H1 (cell line): ENCODE measurements at regions not wholly inside any gene's neighbourhood (a gene's known extent, or its start where the extent isn't known, plus 50 kb on each side); places are given as distances from the start of the nearest gene placed in this dataset.

Experiments used
- BCL11A ChIP-seq, 2 experiments: IDR thresholded peaks; one replicate each; pipeline ENCODE4 v1.6.1; 2011; ENCODE audit warnings: low read depth in 2 of 2, low read length in 2 of 2, mild to moderate bottlenecking in 2 of 2
- BRCA1 ChIP-seq: IDR thresholded peaks from 2 replicates; pipeline ENCODE4 v1.6.1; 2012; ENCODE audit warnings: low read depth, low read length, improper control_type of control experiment
- CHD1 ChIP-seq: IDR thresholded peaks from 2 replicates; pipeline ENCODE4 v1.6.1; 2012; ENCODE audit warnings: low read depth, low read length, improper control_type of control experiment
- KDM4A ChIP-seq: IDR thresholded peaks from one replicate; pipeline ENCODE4 v1.7.1; 2012; ENCODE audit warnings: low read depth, mild to moderate bottlenecking, moderate library complexity, low read length, inconsistent platforms; ENCODE audit not compliant: severe bottlenecking
- NANOG ChIP-seq: IDR thresholded peaks from 2 replicates; pipeline ENCODE4 v1.6.1; 2011; ENCODE audit warnings: low read length, low read depth, mild to moderate bottlenecking, inconsistent platforms; ENCODE audit not compliant: insufficient read depth, poor library complexity, severe bottlenecking
- NRF1 ChIP-seq: IDR thresholded peaks from 2 replicates; pipeline ENCODE4 v1.6.1; 2011; ENCODE audit warnings: mild to moderate bottlenecking, low read depth, low read length, improper control_type of control experiment
- RBBP5 ChIP-seq: IDR thresholded peaks from 2 replicates; pipeline ENCODE4 v1.7.1; 2012; ENCODE audit warnings: low read depth, mild to moderate bottlenecking, inconsistent platforms, low read length, moderate library complexity, borderline replicate concordance

- no peak for TF ChIP-seq NANOG
- TF ChIP-seq NRF1 = no peak
- no peak for TF ChIP-seq CHD1
- TF ChIP-seq RBBP5 = no peak
- no peak for TF ChIP-seq KDM4A
- no peak for TF ChIP-seq BRCA1
- no peak for TF ChIP-seq BCL11A (IDR thresholded peaks at IDR 0.05; ENCODE audit: low read depth in 2 of 2, low read length in 2 of 2)
These were observed 405.0 kb upstream of the TMTC1 start (continued) for GRCh38 chr12:30188602-30189326.
